T-helper 1 cell treated with Interleukin-12 subunit alpha and Interleukin-12 subunit beta and Interleukin-4 antibody, amounts not matched to agents 30 μg/mL and 1 μg/mL, for 36 hours (primary cell): ENCODE measurements at regions not wholly inside any gene's neighbourhood (a gene's known extent, or its start where the extent isn't known, plus 50 kb on each side); places are given as distances from the start of the nearest gene placed in this dataset.

Experiments used
- H3K27ac Mint-ChIP-seq: one replicate; pipeline ENCODE4 v1.8.0; 2021; ENCODE audit warnings: mild to moderate bottlenecking, mixed read lengths
- H3K27me3 Mint-ChIP-seq: one replicate; pipeline ENCODE4 v1.8.0; 2021; ENCODE audit warnings: low read depth, mixed read lengths
- H3K36me3 Mint-ChIP-seq: one replicate; pipeline ENCODE4 v1.8.0; 2021; ENCODE audit warnings: low read depth, mixed read lengths
- H3K4me1 Mint-ChIP-seq: one replicate; pipeline ENCODE4 v1.8.0; 2021; ENCODE audit warnings: low read depth, mixed read lengths
- H3K4me3 Mint-ChIP-seq: one replicate; pipeline ENCODE4 v1.8.0; 2021; ENCODE audit warnings: mild to moderate bottlenecking, moderate library complexity, mixed read lengths
- H3K9me3 Mint-ChIP-seq: one replicate; pipeline ENCODE4 v1.8.0; 2021; ENCODE audit warnings: mixed read lengths

DNA sequence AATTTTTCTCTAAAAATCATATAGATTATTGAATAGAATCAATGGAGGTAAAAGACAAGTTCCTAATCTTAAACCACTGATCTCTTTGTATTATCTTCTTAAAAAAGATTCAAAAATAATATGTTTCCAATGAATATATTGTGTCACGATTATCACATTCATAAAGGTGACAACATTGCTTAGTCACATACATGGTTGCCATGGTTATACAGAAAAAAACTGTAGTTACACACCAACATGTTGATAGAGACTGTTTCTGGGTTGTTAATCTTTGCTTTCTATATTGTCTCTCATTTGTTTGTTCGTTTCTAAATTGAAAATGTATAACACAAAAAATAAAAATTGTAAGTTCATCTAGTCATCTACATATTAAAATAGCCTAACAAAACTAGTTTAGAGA is 376.0 kb upstream of the ALCAM start:
- H3K4me1 Mint-ChIP-seq, result no peaks in the 10 kb centered on the region
- H3K9me3 Mint-ChIP-seq, result no peaks in the 10 kb centered on the region
- H3K36me3 Mint-ChIP-seq, result no peaks in the 10 kb centered on the region
- H3K4me3 Mint-ChIP-seq, result no peak overlapping the region
- no peaks in the 10 kb centered on the region for H3K27me3 Mint-ChIP-seq
- no peak overlapping the region for H3K27ac Mint-ChIP-seq

GRCh38 chr3:104992676-104993075 is 374.0 kb upstream of the ALCAM start:
- no peaks in the 10 kb centered on the region for H3K36me3 Mint-ChIP-seq
- H3K4me1 Mint-ChIP-seq, result no peaks in the 10 kb centered on the region
- H3K9me3 Mint-ChIP-seq, result no peaks in the 10 kb centered on the region
- no peak overlapping the region for H3K4me3 Mint-ChIP-seq
- no peak overlapping the region for H3K27ac Mint-ChIP-seq
- no peaks in the 10 kb centered on the region for H3K27me3 Mint-ChIP-seq

DNA sequence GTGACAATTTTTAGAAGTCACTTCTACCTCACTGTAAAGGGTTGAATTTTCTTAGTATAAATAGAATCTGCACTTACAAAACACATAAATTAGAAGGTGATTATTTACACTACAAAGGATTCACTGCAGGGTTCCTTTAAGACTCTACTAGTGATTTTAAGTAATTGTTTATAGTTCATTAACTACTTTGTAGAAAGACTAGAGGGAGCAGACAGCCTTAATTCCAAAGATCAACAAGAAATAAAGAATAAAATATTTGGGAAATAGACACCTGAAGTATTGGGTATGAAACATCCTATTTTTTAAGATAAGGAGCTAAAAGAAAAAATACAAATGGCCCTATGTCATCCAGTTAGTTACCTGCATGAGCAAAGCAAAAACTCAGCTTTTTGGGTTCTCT is 360.5 kb upstream of the ALCAM start:
- H3K27me3 Mint-ChIP-seq, result no peaks in the 10 kb centered on the region
- H3K36me3 Mint-ChIP-seq, result no peaks in the 10 kb centered on the region
- H3K4me3 Mint-ChIP-seq, result no peak overlapping the region
- no peaks in the 10 kb centered on the region for H3K9me3 Mint-ChIP-seq
- H3K27ac Mint-ChIP-seq, result no peak overlapping the region
- no peaks in the 10 kb centered on the region for H3K4me1 Mint-ChIP-seq

- no peaks in the 10 kb centered on the region for H3K27me3 Mint-ChIP-seq
- no peaks in the 10 kb centered on the region for H3K36me3 Mint-ChIP-seq
- no peaks in the 10 kb centered on the region for H3K4me1 Mint-ChIP-seq
- H3K27ac Mint-ChIP-seq, result no peak overlapping the region
- H3K4me3 Mint-ChIP-seq, result no peak overlapping the region
- H3K9me3 Mint-ChIP-seq, result no peaks in the 10 kb centered on the region
Observed at GRCh38 chr3:105013657-105014056, 353.1 kb upstream of the ALCAM start.

- H3K27ac Mint-ChIP-seq, result no peak overlapping the region
- H3K36me3 Mint-ChIP-seq, result no peaks in the 10 kb centered on the region
- H3K4me3 Mint-ChIP-seq, result no peak overlapping the region
- no peaks in the 10 kb centered on the region for H3K4me1 Mint-ChIP-seq
- H3K9me3 Mint-ChIP-seq, result no peaks in the 10 kb centered on the region
- no peaks in the 10 kb centered on the region for H3K27me3 Mint-ChIP-seq
Observed at GRCh38 chr3:105014631-105015030, 352.1 kb upstream of the ALCAM start.

DNA sequence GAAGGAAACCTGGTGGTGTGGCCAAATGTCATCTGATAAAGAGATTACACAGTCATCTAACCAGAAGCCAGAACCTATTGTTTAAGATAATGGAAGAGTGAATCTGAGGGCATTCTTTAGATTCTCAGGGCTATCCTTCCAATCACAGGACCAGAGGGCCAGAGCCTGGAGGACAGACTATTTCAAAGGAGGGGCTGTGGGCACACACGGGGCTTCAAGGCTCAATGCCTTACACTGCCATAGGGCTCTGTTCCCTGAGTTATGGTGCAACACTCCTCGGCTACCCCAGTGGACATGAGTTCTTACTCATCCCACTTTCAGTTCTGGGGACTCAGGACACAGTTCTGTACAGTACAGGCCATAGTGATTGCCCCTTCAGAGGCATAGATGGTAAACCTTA is 343.9 kb upstream of the ALCAM start:
- H3K27ac Mint-ChIP-seq, result no peak overlapping the region
- no peaks in the 10 kb centered on the region for H3K36me3 Mint-ChIP-seq
- no peaks in the 10 kb centered on the region for H3K27me3 Mint-ChIP-seq

GRCh38 chr3:105030211-105030610 is 336.5 kb upstream of the ALCAM start:
- Mint-ChIP-seq H3K27ac (no peak overlapping the region), H3K9me3 (no peaks in the 10 kb centered on the region), H3K36me3 (no peaks in the 10 kb centered on the region), H3K4me3 (no peak overlapping the region), H3K4me1 (no peaks in the 10 kb centered on the region), H3K27me3 (no peaks in the 10 kb centered on the region)

More for the DNA sequence above, 343.9 kb upstream of the ALCAM start:
- H3K4me1 Mint-ChIP-seq, result no peaks in the 10 kb centered on the region
- no peaks in the 10 kb centered on the region for H3K9me3 Mint-ChIP-seq
- H3K4me3 Mint-ChIP-seq, result no peak overlapping the region

DNA sequence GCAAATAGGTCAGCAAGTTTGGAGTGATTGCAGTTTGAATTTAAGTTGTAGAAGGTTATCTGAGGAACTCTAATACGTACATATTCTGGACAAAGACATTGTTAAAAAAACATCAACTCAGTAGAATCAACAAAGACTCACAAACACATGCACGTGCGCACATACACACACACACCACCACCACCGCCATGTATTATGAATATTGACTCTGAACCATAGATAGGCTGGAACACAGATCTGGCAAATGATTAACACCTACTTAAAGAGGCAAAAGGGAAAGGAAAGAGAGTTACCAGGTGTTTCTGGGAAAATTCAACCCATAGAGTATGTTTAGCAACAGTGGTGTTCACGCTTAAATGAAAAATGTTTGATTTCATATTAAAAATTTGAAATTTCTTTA is 334.2 kb upstream of the ALCAM start:
- Mint-ChIP-seq H3K9me3 (no peaks in the 10 kb centered on the region), H3K4me3 (peak overlapping the region; percentile 36), H3K27ac (no peak overlapping the region), H3K4me1 (no peaks in the 10 kb centered on the region), H3K36me3 (no peaks in the 10 kb centered on the region), H3K27me3 (no peaks in the 10 kb centered on the region)

GRCh38 chr3:105033081-105033480 is 333.6 kb upstream of the ALCAM start:
- Mint-ChIP-seq H3K27me3 (no peaks in the 10 kb centered on the region), H3K4me3 (no peak overlapping the region), H3K4me1 (no peaks in the 10 kb centered on the region), H3K27ac (no peak overlapping the region), H3K36me3 (no peaks in the 10 kb centered on the region), H3K9me3 (no peaks in the 10 kb centered on the region)

GRCh38 chr3:105039004-105039403 is 327.7 kb upstream of the ALCAM start:
- H3K9me3 Mint-ChIP-seq, result no peaks in the 10 kb centered on the region
- no peaks in the 10 kb centered on the region for H3K27me3 Mint-ChIP-seq
- no peaks in the 10 kb centered on the region for H3K4me1 Mint-ChIP-seq
- H3K27ac Mint-ChIP-seq, result no peak overlapping the region
- no peaks in the 10 kb centered on the region for H3K36me3 Mint-ChIP-seq
- H3K4me3 Mint-ChIP-seq, result no peak overlapping the region

GRCh38 chr3:105040026-105040622 is 326.6 kb upstream of the ALCAM start:
- Mint-ChIP-seq H3K4me3 (no peak overlapping the region), H3K27ac (no peak overlapping the region), H3K4me1 (no peaks in the 10 kb centered on the region), H3K36me3 (no peaks in the 10 kb centered on the region), H3K9me3 (no peaks in the 10 kb centered on the region), H3K27me3 (no peaks in the 10 kb centered on the region)

DNA sequence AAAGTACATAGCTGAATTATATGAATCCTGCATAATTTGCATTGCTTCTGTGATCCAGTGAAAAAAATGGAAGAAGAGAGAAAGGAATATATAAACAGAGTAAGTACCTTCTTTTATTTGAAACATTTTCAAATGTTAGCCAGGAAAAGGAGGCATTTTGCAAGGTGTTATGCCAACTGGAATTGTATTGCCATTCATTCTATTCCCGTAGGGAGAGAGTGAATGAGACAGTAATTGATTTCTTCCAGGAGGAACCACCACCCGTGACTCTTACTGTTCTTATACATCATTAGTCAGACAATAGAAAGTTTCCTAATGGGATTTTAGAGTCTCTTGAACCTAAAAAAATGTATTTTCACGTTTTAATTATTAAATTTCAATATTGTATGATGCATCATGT is 324.1 kb upstream of the ALCAM start:
- Mint-ChIP-seq H3K4me3 (no peak overlapping the region), H3K4me1 (no peaks in the 10 kb centered on the region), H3K27me3 (no peaks in the 10 kb centered on the region), H3K9me3 (no peaks in the 10 kb centered on the region), H3K27ac (no peak overlapping the region), H3K36me3 (no peaks in the 10 kb centered on the region)

DNA sequence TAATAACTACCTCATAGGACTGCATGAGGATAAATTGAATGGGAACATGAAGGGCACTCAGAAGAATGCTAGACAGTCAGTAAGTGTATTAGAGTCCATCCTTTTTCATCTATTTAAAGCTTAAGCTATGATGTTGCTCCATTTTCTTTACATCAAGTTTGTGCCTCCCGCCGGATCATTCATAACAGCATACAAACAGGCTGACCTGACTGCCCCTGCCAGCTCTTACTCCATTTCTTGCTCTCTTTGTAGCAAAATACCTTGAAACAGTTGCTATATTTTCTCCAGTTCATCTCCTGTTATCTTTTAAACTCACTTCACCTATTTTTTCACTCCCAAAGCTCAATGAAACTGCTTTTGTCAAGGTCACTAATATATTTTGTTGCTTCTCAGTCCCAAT is 315.6 kb upstream of the ALCAM start:
- H3K27ac Mint-ChIP-seq, result no peak overlapping the region
- no peaks in the 10 kb centered on the region for H3K36me3 Mint-ChIP-seq
- H3K4me3 Mint-ChIP-seq, result no peak overlapping the region

GRCh38 chr3:105051972-105052371 is 314.7 kb upstream of the ALCAM start:
- Mint-ChIP-seq H3K9me3 (no peaks in the 10 kb centered on the region), H3K27me3 (no peaks in the 10 kb centered on the region), H3K36me3 (no peaks in the 10 kb centered on the region), H3K4me3 (no peak overlapping the region), H3K27ac (no peak overlapping the region), H3K4me1 (no peaks in the 10 kb centered on the region)

More for the DNA sequence above, 315.6 kb upstream of the ALCAM start:
- Mint-ChIP-seq H3K9me3 (no peaks in the 10 kb centered on the region), H3K27me3 (no peaks in the 10 kb centered on the region), H3K4me1 (no peaks in the 10 kb centered on the region)

GRCh38 chr3:105062853-105063252 is 303.9 kb upstream of the ALCAM start:
- Mint-ChIP-seq H3K36me3 (no peaks in the 10 kb centered on the region), H3K9me3 (no peaks in the 10 kb centered on the region), H3K4me3 (no peak overlapping the region), H3K4me1 (no peaks in the 10 kb centered on the region), H3K27ac (no peak overlapping the region), H3K27me3 (no peaks in the 10 kb centered on the region)
